Heart right ventricle (tissue), 16 donors: ENCODE measurements at regions not wholly inside any gene's neighbourhood (a gene's known extent, or its start where the extent isn't known, plus 50 kb on each side); places are given as distances from the start of the nearest gene placed in this dataset.

ENCODE experiments used
- ATAC-seq, 8 donors: fragments of 200-7000 bp; cut with Tn5 transposase; one replicate each; pipeline ENCODE4 v1.9.1; 2020; ENCODE audit warnings: mild to moderate bottlenecking in 8 of 8, moderate library complexity in 8 of 8, moderate number of reproducible peaks in 1 of 8
- DNase-seq, 2 donors: peaks; one replicate each; pipeline ENCODE4 v3.0.0-alpha.2; 2020
- H3K27ac ChIP-seq, 10 donors: fragments of 200-600 bp; sonication (generic) in 2 of 10; one replicate each; pipeline versions ENCODE4 v1.5.0 to v1.8.0; 2020 to 2022; ENCODE audit warnings: mild to moderate bottlenecking in 3 of 10
- H3K27me3 ChIP-seq, 7 donors: fragments of 200-600 bp; one replicate each; pipeline ENCODE4 v1.8.0; 2021 to 2022; ENCODE audit warnings: mild to moderate bottlenecking in 2 of 7
- H3K36me3 ChIP-seq, 9 donors: fragments of 200-600 bp; sonication (generic) in 1 of 9; one replicate each; pipeline versions ENCODE4 v1.5.0 to v1.8.0; 2020 to 2022; ENCODE audit warnings: mild to moderate bottlenecking in 2 of 9
- H3K4me1 ChIP-seq, 9 donors: fragments of 200-600 bp; sonication (generic) in 1 of 9; one replicate each; pipeline versions ENCODE4 v1.5.0 to v1.8.0; 2020 to 2022; ENCODE audit warnings: mild to moderate bottlenecking in 4 of 9
- H3K4me3 ChIP-seq, 10 donors: fragments of 200-600 bp; sonication (generic) in 2 of 10; one replicate each; pipeline versions ENCODE4 v1.5.0 to v1.8.0; 2020 to 2022; ENCODE audit warnings: mild to moderate bottlenecking in 7 of 10, moderate library complexity in 2 of 10
- H3K9me3 ChIP-seq, 11 donors: fragments of 200-600 bp in 10 of 11; sonication (generic) in 2 of 11; one replicate each; pipeline versions ENCODE4 v1.5.0 to v1.8.0; 2013 to 2022; ENCODE audit warnings: mild to moderate bottlenecking in 2 of 11, control low read depth in 1 of 11, moderate library complexity in 1 of 11
- CTCF ChIP-seq, 9 donors: fragments of 200-600 bp; sonication (generic) in 2 of 9; IDR thresholded peaks; one replicate each; pipeline versions ENCODE4 v1.5.0 to v1.8.0; 2021 to 2022; ENCODE audit warnings: antibody characterized with exemption in 9 of 9, mild to moderate bottlenecking in 5 of 9, moderate library complexity in 1 of 9
- WGBS, 2 donors: extraction: QIAGEN DNeasy Blood & Tissue Kit; methylation state at CpG; one replicate each; pipeline ENCODE4 v1.1.7; 2013; ENCODE audit warnings: inconsistent platforms in 1 of 2; 5-methylcytosine and 5-hydroxymethylcytosine counted together
- intact Hi-C, 10 donors: fragments of 100-400 bp; cut with DNase I; formaldehyde crosslinking; loops; one replicate each; pipeline versions ENCODE4 v1.11.1 to v1.14.2; 2022
- donor health status: Arrhythmogenic right ventricular cardiomyopathy.
- donor health status: ischemic (EF 13 %, LVEDD 7.1; RV severe dilation, severe dysfunction).
- donor health status: healthy with polysubstance abuse.
- donor health status: DM: no; HTN: yes; CAD: no.
- donor health status: DM: no; HTN: no; CAD: no.
- donor health status: ischemic (EF 25% LVEDD 6.9; RV normal size, moderate dysfunction).
- donor health status: ischemic (EF 25% LVEDD 5.7; RV mildly dilated, moderate dysfunction).
- donor health status: healthy.
- donor health status: DM: yes; HTN: yes; CAD: no.
- donor health status: Ischemic cardiomyopathy.
- donor health status: ischemic (EF 35%, LVEDD 5.7; RV mildly dilated, moderate dysfunction).
- donor health status: nonischemic (EF 11% LVEDD 7.7; RV severe dilation, severe dysfunction).
- donor health status: DM: yes; HTN: yes; CAD: no.
- donor health status: PGD.
- donor health status: ischemic (EF 29% LVEDD 5.4; RV normal size, mild dysfunction).
- donor health status: nonischemic (EF 23%, LVEDD 6.1; RV moderate dilation, normal function).

- Histone ChIP-seq H3K4me1 (no peaks in the 10 kb centered on the region), H3K27ac (no peak overlapping the region), H3K36me3 (no peaks in the 10 kb centered on the region), H3K27me3 (no peaks in the 10 kb centered on the region), H3K9me3 (no peaks in the 10 kb centered on the region), H3K4me3 (no peak overlapping the region)
- 81% methylated on average over 4 of the region's 4 CpGs for WGBS, 2 donors
- DNase-seq (no peak), ATAC-seq (no peak)
- TF ChIP-seq CTCF (IDR thresholded peaks at IDR 0.05): no peak
- intact Hi-C loops: no loop called here
Observed at GRCh38 chr18:68215931-68216330, 499.0 kb downstream of the TMX3 start.

GRCh38 chr18:68186039-68186438 is 528.9 kb downstream of the TMX3 start:
- no peak for TF ChIP-seq CTCF (IDR thresholded peaks at IDR 0.05)
- no peaks in the 10 kb centered on the region for H3K4me1 ChIP-seq

GRCh38 chr18:68181956-68182355 is 533.0 kb downstream of the TMX3 start:
- H3K4me1 ChIP-seq: no peaks in the 10 kb centered on the region
- H3K9me3 ChIP-seq: no peaks in the 10 kb centered on the region
- no peak for DNase-seq
- intact Hi-C loops: no loop called here
- TF ChIP-seq CTCF (IDR thresholded peaks at IDR 0.05): no peak
- no peaks in the 10 kb centered on the region for H3K27me3 ChIP-seq
- no peak overlapping the region for H3K27ac ChIP-seq
- WGBS, 2 donors: 68 to 80% methylated on average over 2 of the region's 2 CpGs
- no peak for ATAC-seq
- H3K4me3 ChIP-seq: no peak overlapping the region
- H3K36me3 ChIP-seq: no peaks in the 10 kb centered on the region

More at GRCh38 chr18:68186039-68186438, 528.9 kb downstream of the TMX3 start:
- H3K9me3 ChIP-seq: no peaks in the 10 kb centered on the region
- ATAC-seq (no peak), DNase-seq (no peak)
- H3K27ac ChIP-seq: no peak overlapping the region
- H3K27me3 ChIP-seq: no peaks in the 10 kb centered on the region
- H3K36me3 ChIP-seq: no peaks in the 10 kb centered on the region
- no peak overlapping the region for H3K4me3 ChIP-seq
- intact Hi-C loops: no loop called here
- 67 to 73% methylated on average over 5 of the region's 5 CpGs for WGBS, 2 donors

GRCh38 chr18:68179811-68180210 is 535.1 kb downstream of the TMX3 start:
- DNase-seq (no peak), ATAC-seq (no peak)
- no peak overlapping the region for H3K4me3 ChIP-seq
- WGBS, 2 donors: 85 to 89% methylated on average over 2 of the region's 2 CpGs
- H3K4me1 ChIP-seq: no peaks in the 10 kb centered on the region
- intact Hi-C loops: no loop called here
- H3K9me3 ChIP-seq: peaks cover 0 to 13% (median 0%) of the 10 kb centered on the region in 11 donors
- TF ChIP-seq CTCF (IDR thresholded peaks at IDR 0.05): no peak
- H3K36me3 ChIP-seq: no peaks in the 10 kb centered on the region
- H3K27me3 ChIP-seq: no peaks in the 10 kb centered on the region
- no peak overlapping the region for H3K27ac ChIP-seq

- peaks cover 0 to 13% (median 0%) of the 10 kb centered on the region in 11 donors for H3K9me3 ChIP-seq
- intact Hi-C loops: no loop called here
- no peak for DNase-seq
Observed at GRCh38 chr18:68178921-68179320, 536.0 kb downstream of the TMX3 start.

More at GRCh38 chr18:68178921-68179320, 536.0 kb downstream of the TMX3 start:
- Histone ChIP-seq H3K4me1 (no peaks in the 10 kb centered on the region), H3K27ac (no peak overlapping the region), H3K36me3 (no peaks in the 10 kb centered on the region), H3K4me3 (no peak overlapping the region), H3K27me3 (no peaks in the 10 kb centered on the region)
- no peak for TF ChIP-seq CTCF (IDR thresholded peaks at IDR 0.05)
- no peak for ATAC-seq
- 71 to 76% methylated on average over 1 of the region's 1 CpG for WGBS, 2 donors
